KMS-11 (cell line): ENCODE measurements at regions not wholly inside any gene's neighbourhood (a gene's known extent, or its start where the extent isn't known, plus 50 kb on each side); places are given as distances from the start of the nearest gene placed in this dataset.
A peak's percentile ranks its signal among the peaks of the same experiment; 100 is the strongest.

Source experiments
- H2AFZ ChIP-seq: fragments of 200-600 bp; sonication (generic); 2 replicates; pipeline ENCODE4 v1.6.1; 2016; ENCODE audit warnings: antibody characterized with exemption, mixed run types, low read depth
- H3K27ac ChIP-seq: fragments of 200-600 bp; sonication (generic); 2 replicates; pipeline ENCODE4 v1.6.1; 2016; ENCODE audit warnings: mild to moderate bottlenecking, mixed run types
- H3K27me3 ChIP-seq: fragments of 200-600 bp; sonication (generic); 2 replicates; pipeline ENCODE4 v1.6.1; 2017; ENCODE audit warnings: mild to moderate bottlenecking, low read depth, mixed run types, moderate library complexity; ENCODE audit not compliant: insufficient read depth
- H3K36me3 ChIP-seq: fragments of 200-600 bp; sonication (generic); 2 replicates; pipeline ENCODE4 v1.6.1; 2017; ENCODE audit warnings: mild to moderate bottlenecking, mixed run types; ENCODE audit not compliant: insufficient read depth
- H3K4me1 ChIP-seq: fragments of 200-600 bp; sonication (generic); 2 replicates; pipeline ENCODE4 v1.6.1; 2016; ENCODE audit warnings: mild to moderate bottlenecking, low read depth, mixed run types; ENCODE audit not compliant: poor library complexity, severe bottlenecking
- H3K4me2 ChIP-seq: fragments of 200-600 bp; sonication (generic); 2 replicates; pipeline ENCODE4 v1.7.0; 2016; ENCODE audit warnings: mild to moderate bottlenecking, mixed run types
- H3K4me3 ChIP-seq: fragments of 200-600 bp; sonication (generic); IDR thresholded peaks from 2 replicates; pipeline ENCODE4 v1.6.1; 2017; ENCODE audit warnings: low read depth, low read length, mixed read lengths; ENCODE audit not compliant: insufficient read depth
- H3K79me2 ChIP-seq: fragments of 200-600 bp; sonication (generic); 2 replicates; pipeline ENCODE4 v1.6.1; 2016; ENCODE audit warnings: low read depth, mixed run types; ENCODE audit not compliant: insufficient read depth
- H3K9ac ChIP-seq: fragments of 200-600 bp; sonication (generic); 2 replicates; pipeline ENCODE4 v1.6.1; 2016; ENCODE audit warnings: mild to moderate bottlenecking, mixed run types
- H4K20me1 ChIP-seq: fragments of 200-600 bp; sonication (generic); 2 replicates; pipeline ENCODE4 v1.6.1; 2016; ENCODE audit warnings: mild to moderate bottlenecking, mixed run types; ENCODE audit not compliant: insufficient read depth
- TF ChIP-seq, protein P1 (sequence below): fragments of 200-600 bp; sonication (generic); conservative IDR thresholded peaks from 2 replicates; pipeline ENCODE4 v1.6.1; 2017; ENCODE audit warnings: low read depth, mild to moderate bottlenecking, antibody characterized with exemption, low read length, moderate library complexity, mixed read lengths

DNA sequence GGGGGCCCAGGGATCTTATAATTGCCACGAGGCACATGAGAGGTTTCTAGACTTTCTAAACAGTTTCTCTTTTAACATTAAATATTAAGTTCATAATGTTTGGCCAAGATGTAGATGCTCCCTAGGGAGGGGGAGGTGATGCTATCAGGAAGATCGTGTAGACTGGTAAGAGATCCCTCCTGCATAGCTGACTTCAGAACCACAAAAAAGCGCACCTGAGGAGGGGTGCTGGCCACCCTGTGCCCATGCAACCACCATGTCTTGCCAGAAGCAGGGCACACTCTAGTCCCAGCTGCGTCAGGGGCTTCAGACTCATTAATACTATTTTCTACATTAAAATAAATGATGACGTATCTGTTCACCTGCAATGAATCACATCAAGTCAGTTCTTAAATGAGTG lies 103.4 kb upstream of the SLC35G4 start:
- Histone ChIP-seq H4K20me1 (no peaks in the 10 kb centered on the region), H3K4me1 (peaks cover 32% of the 10 kb centered on the region), H3K27me3 (no peaks in the 10 kb centered on the region), H3K79me2 (no peaks in the 10 kb centered on the region), H3K36me3 (no peaks in the 10 kb centered on the region), H3K4me3 (no peak overlapping the region), H2AFZ (no peak overlapping the region), H3K4me2 (no peak overlapping the region), H3K27ac (no peak overlapping the region), H3K9ac (no peak overlapping the region)
- TF ChIP-seq, protein P1, sequence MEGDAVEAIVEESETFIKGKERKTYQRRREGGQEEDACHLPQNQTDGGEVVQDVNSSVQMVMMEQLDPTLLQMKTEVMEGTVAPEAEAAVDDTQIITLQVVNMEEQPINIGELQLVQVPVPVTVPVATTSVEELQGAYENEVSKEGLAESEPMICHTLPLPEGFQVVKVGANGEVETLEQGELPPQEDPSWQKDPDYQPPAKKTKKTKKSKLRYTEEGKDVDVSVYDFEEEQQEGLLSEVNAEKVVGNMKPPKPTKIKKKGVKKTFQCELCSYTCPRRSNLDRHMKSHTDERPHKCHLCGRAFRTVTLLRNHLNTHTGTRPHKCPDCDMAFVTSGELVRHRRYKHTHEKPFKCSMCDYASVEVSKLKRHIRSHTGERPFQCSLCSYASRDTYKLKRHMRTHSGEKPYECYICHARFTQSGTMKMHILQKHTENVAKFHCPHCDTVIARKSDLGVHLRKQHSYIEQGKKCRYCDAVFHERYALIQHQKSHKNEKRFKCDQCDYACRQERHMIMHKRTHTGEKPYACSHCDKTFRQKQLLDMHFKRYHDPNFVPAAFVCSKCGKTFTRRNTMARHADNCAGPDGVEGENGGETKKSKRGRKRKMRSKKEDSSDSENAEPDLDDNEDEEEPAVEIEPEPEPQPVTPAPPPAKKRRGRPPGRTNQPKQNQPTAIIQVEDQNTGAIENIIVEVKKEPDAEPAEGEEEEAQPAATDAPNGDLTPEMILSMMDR = no peak

DNA sequence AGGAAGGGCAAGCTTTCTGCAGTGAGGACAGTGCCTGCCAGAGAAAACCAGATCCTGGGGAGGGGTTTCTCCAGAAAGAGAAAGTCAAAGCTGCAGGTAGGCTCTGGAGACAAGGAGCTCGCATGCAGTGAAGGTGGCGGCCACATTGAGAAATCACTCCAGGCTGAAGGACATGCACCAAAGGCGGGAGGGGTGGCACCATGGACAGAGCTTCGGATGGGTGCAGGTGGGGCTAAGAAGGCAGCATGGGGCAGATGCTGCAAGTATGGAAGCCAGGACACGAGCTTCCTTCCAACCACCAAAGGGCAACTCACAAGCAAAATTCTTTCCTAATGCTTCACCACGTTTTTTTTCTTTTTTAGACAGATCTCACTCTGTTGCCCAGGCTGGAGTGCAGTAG lies 104.4 kb upstream of the SLC35G4 start:
- H3K79me2 ChIP-seq = no peaks in the 10 kb centered on the region

DNA sequence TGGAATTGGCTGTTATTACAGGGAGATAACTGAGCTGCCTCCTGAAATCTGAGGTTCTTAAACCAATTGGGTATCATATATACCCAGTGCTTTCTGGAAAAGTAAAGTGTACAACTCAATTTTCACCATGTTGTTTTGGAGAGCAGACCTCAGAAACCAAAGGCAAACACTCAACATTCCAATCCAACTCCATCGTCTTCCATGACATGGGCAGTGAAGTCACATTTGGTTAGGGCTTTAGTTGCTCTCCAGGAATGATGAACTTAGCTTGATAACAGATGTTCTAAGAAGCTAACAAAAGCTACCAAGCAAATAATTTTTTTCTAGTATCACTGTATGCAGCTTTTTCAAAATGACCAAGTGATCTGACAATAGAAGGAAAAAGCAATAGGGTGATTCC lies 107.0 kb upstream of the SLC35G4 start:
- Histone ChIP-seq H3K4me3 (no peak overlapping the region), H2AFZ (no peak overlapping the region), H3K36me3 (no peaks in the 10 kb centered on the region), H4K20me1 (no peaks in the 10 kb centered on the region), H3K27ac (no peak overlapping the region), H3K9ac (no peak overlapping the region), H3K27me3 (no peaks in the 10 kb centered on the region), H3K4me1 (peaks cover 42% of the 10 kb centered on the region), H3K79me2 (no peaks in the 10 kb centered on the region), H3K4me2 (no peak overlapping the region)
- TF ChIP-seq, protein P1 = no peak

More for the DNA sequence above, 104.4 kb upstream of the SLC35G4 start:
- no peak overlapping the region for H3K4me3 ChIP-seq
- H3K4me2 ChIP-seq = no peak overlapping the region
- H2AFZ ChIP-seq = no peak overlapping the region
- no peak overlapping the region for H3K27ac ChIP-seq
- no peaks in the 10 kb centered on the region for H3K36me3 ChIP-seq
- H3K4me1 ChIP-seq = peaks cover 41% of the 10 kb centered on the region
- H3K27me3 ChIP-seq = no peaks in the 10 kb centered on the region
- no peaks in the 10 kb centered on the region for H4K20me1 ChIP-seq
- no peak overlapping the region for H3K9ac ChIP-seq
- TF ChIP-seq, protein P1 = no peak

DNA sequence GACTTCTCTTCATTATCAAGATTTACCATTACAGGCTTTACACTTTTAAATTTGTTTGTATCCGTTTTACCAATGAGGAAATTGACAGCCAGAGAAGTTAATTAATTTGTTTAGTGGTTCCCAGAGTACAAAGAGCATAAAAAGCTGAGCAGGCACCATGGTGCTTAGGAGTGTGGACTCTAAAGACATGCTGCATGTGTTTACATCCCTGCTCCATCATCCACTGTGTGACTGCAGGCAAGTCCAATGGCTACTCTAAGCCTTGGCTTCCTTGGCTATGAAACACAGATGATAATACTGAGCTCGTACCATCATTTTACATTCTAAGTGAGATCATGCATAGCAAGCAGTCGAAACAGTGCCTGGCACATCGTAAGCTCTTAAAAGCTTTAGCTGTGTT lies 108.0 kb upstream of the SLC35G4 start:
- TF ChIP-seq, protein P1 = no peak
- peaks cover 42% of the 10 kb centered on the region for H3K4me1 ChIP-seq
- peak overlapping the region; percentile 65; the same call in 1 of the 2 replicates for H3K4me2 ChIP-seq
- H4K20me1 ChIP-seq = no peaks in the 10 kb centered on the region
- H3K9ac ChIP-seq = no peak overlapping the region
- no peak overlapping the region for H3K4me3 ChIP-seq
- H3K79me2 ChIP-seq = no peaks in the 10 kb centered on the region
- H3K36me3 ChIP-seq = no peaks in the 10 kb centered on the region
- no peak overlapping the region for H3K27ac ChIP-seq
- no peaks in the 10 kb centered on the region for H3K27me3 ChIP-seq
- H2AFZ ChIP-seq = no peak overlapping the region
